B cell (primary cell): ENCODE measurements at regions not wholly inside any gene's neighbourhood (a gene's known extent, or its start where the extent isn't known, plus 50 kb on each side); places are given as distances from the start of the nearest gene placed in this dataset.

Experiments used
- ATAC-seq: fragments of 200-7000 bp; cut with Tn5 transposase; one replicate; pipeline ENCODE4 v1.10.0; 2021; ENCODE audit warnings: low read depth, mild to moderate bottlenecking, moderate number of reproducible peaks, moderate library complexity
- CTCF ChIA-PET: fragments of 350-600 bp; sonication (Branson Sonifier 250); formaldehyde crosslinking; loops from one replicate; lab custom pipeline; 2021; ENCODE audit warnings: antibody characterized with exemption, inconsistent platforms; lab: Charles Lee
- POLR2A ChIA-PET: fragments of 350-600 bp; sonication (Branson Sonifier 250); formaldehyde crosslinking; loops from one replicate; lab custom pipeline; 2021; ENCODE audit warnings: antibody characterized with exemption; lab: Charles Lee
- DNase-seq: peaks from one replicate; pipeline ENCODE4 v3.0.0; 2013
- H2AFZ ChIP-seq: 2 replicates; pipeline ENCODE4 v1.6.1; 2012; ENCODE audit warnings: mild to moderate bottlenecking, low read depth, low read length; ENCODE audit not compliant: insufficient read depth, poor library complexity, severe bottlenecking
- H3K27ac ChIP-seq, 2 donors: 1 replicate in 1 of 2; 2 replicates in 1 of 2; pipeline ENCODE4 v1.5.1; 2012 to 2013; ENCODE audit warnings: low read length in 2 of 2, mild to moderate bottlenecking in 2 of 2, moderate library complexity in 1 of 2
- H3K27me3 ChIP-seq, 4 experiments: fragments of 200-600 bp in 1 of 4; sonication (generic) in 1 of 4; replicated peaks in 1 of 4; 1 replicate in 2 of 4; 2 replicates in 2 of 4; pipeline versions ENCODE4 v1.6.1 to v1.7.0; 2013 to 2016; ENCODE audit warnings: low read length in 3 of 4, mild to moderate bottlenecking in 2 of 4, mixed read lengths in 1 of 4, moderate library complexity in 1 of 4; ENCODE audit not compliant: insufficient read depth in 4 of 4, control insufficient read depth in 3 of 4; ENCODE audit errors: control extremely low read depth in 1 of 4
- H3K36me3 ChIP-seq, 2 experiments: replicated peaks in 1 of 2; 1 replicate in 1 of 2; 2 replicates in 1 of 2; pipeline versions ENCODE4 v1.6.1 to v1.7.1; 2013; ENCODE audit warnings: low read length in 1 of 2; ENCODE audit not compliant: insufficient read depth in 2 of 2, control insufficient read depth in 1 of 2; ENCODE audit errors: control extremely low read depth in 1 of 2, extremely low read depth in 1 of 2
- H3K4me1 ChIP-seq, 2 donors: fragments of 200-600 bp in 1 of 2; sonication (generic) in 1 of 2; 1 replicate in 1 of 2; 2 replicates in 1 of 2; pipeline versions ENCODE4 v1.5.1 to v1.6.1; 2013 to 2017; ENCODE audit warnings: low read length in 2 of 2; ENCODE audit not compliant: control insufficient read depth in 2 of 2, insufficient read depth in 2 of 2
- H3K4me2 ChIP-seq: replicated peaks from 2 replicates; pipeline ENCODE3; 2012; ENCODE audit warnings: mild to moderate bottlenecking, low read depth, low read length; ENCODE audit not compliant: poor library complexity, severe bottlenecking
- H3K4me3 ChIP-seq, 5 experiments: fragments of 200-600 bp in 1 of 5; sonication (generic) in 1 of 5; 1 replicate in 3 of 5; 2 replicates in 2 of 5; pipeline versions ENCODE4 v1.5.1 to v1.7.0; 2011 to 2016; ENCODE audit warnings: low read length in 4 of 5, mild to moderate bottlenecking in 4 of 5, low read depth in 2 of 5, control low read depth in 1 of 5, moderate library complexity in 1 of 5; ENCODE audit not compliant: insufficient read depth in 1 of 5; ENCODE audit errors: control extremely low read depth in 1 of 5, extremely low read depth in 1 of 5
- H3K79me2 ChIP-seq: fragments of 200-600 bp; sonication (generic); one replicate; pipeline ENCODE4 v1.6.0; 2016; ENCODE audit warnings: low read length; ENCODE audit not compliant: control insufficient read depth, insufficient read depth
- H3K9ac ChIP-seq: fragments of 200-600 bp; sonication (generic); 2 replicates; pipeline ENCODE4 v1.6.1; 2017; ENCODE audit warnings: mild to moderate bottlenecking, low read length, moderate library complexity
- H3K9me3 ChIP-seq, 3 donors: one replicate each; pipeline versions ENCODE4 v1.6.1 to v1.7.1; 2013; ENCODE audit warnings: low read length in 2 of 3; ENCODE audit not compliant: control insufficient read depth in 2 of 3, insufficient read depth in 1 of 3; ENCODE audit errors: control extremely low read depth in 1 of 3
- H4K20me1 ChIP-seq: 2 replicates; pipeline ENCODE4 v1.6.0; 2012; ENCODE audit warnings: mild to moderate bottlenecking, low read length; ENCODE audit not compliant: insufficient read depth, control insufficient read depth, poor library complexity, severe bottlenecking
- H3K27ac Mint-ChIP-seq: one replicate; pipeline ENCODE4 v1.8.0; 2021; ENCODE audit warnings: mixed read lengths
- H3K27me3 Mint-ChIP-seq: one replicate; pipeline ENCODE4 v1.8.0; 2021; ENCODE audit warnings: mixed read lengths
- H3K4me1 Mint-ChIP-seq: one replicate; pipeline ENCODE4 v1.8.0; 2021; ENCODE audit warnings: mixed read lengths
- H3K4me3 Mint-ChIP-seq: one replicate; pipeline ENCODE4 v1.8.0; 2021; ENCODE audit warnings: mixed read lengths
- H3K9me3 Mint-ChIP-seq: one replicate; pipeline ENCODE4 v1.8.0; 2022; ENCODE audit warnings: mixed read lengths; ENCODE audit not compliant: insufficient read depth
- CTCF ChIP-seq: fragments of 200-600 bp; IDR thresholded peaks from one replicate; pipeline ENCODE4 v1.8.0; 2022; ENCODE audit warnings: antibody characterized with exemption, mild to moderate bottlenecking
- EZH2 ChIP-seq: IDR thresholded peaks from 2 replicates; pipeline ENCODE4 v1.6.1; 2012; ENCODE audit warnings: borderline replicate concordance, low read depth, mild to moderate bottlenecking, moderate library complexity, low read length; ENCODE audit not compliant: insufficient read depth, poor library complexity, severe bottlenecking
- WGBS: methylation state at CpG from one replicate; pipeline ENCODE4 v1.1.5; 2013; ENCODE audit warnings: missing lambda C conversion rate; ENCODE audit not compliant: insufficient coverage; 5-methylcytosine and 5-hydroxymethylcytosine counted together
- intact Hi-C: fragments of 100-400 bp; cut with micrococcal nuclease; formaldehyde crosslinking; loops from one replicate; pipeline ENCODE4 v1.10.0; 2022

DNA sequence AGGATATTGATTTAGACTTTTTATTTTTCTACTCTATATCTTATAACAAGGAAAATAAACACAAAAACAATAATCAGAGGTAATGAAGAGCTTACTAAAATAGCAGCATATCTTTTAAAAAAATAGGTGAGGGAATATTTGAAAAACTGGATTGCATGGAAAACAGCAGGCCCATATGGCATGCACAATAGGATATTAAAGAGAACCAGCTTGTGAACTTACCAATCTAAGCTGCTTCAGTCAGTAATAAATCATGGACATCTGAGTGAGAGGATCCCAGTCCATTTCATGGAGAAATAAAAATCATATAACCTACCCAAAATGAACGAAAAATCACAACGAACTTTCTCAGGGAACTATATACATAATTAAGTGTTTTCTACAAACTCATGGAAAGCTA lies 634.6 kb downstream of the ADCYAP1 start:
- TF ChIP-seq CTCF (no peak), EZH2 (no peak)
- WGBS: no CpG with 5 or more reads among the region's 2 CpGs
- Histone ChIP-seq H3K9ac (no peak overlapping the region), H3K79me2 (no peaks in the 10 kb centered on the region), H3K4me2 (no peak overlapping the region), H3K4me1 (no peaks in the 10 kb centered on the region), H3K9me3 (peaks cover 0 to 3% (median 0%) of the 10 kb centered on the region in 3 donors), H2AFZ (no peak overlapping the region), H3K36me3 (no peaks in the 10 kb centered on the region), H3K27me3 (no peaks in the 10 kb centered on the region), H4K20me1 (no peaks in the 10 kb centered on the region), H3K27ac (no peak overlapping the region), H3K4me3 (no peak overlapping the region)
- Mint-ChIP-seq H3K9me3 (peaks cover 2% of the 10 kb centered on the region), H3K4me3 (no peak overlapping the region), H3K4me1 (no peaks in the 10 kb centered on the region), H3K27ac (no peak overlapping the region), H3K27me3 (no peaks in the 10 kb centered on the region)
- ATAC-seq (no peak), DNase-seq (no peak)
- intact Hi-C loops: no loop called here
- ChIA-PET CTCF (no interaction called here), POLR2A (no interaction called here)

GRCh38 chr18:1541478-1541877 lies 636.8 kb downstream of the ADCYAP1 start:
- Mint-ChIP-seq H3K9me3 (no peaks in the 10 kb centered on the region), H3K27ac (no peak overlapping the region), H3K4me3 (no peak overlapping the region), H3K4me1 (no peaks in the 10 kb centered on the region), H3K27me3 (no peaks in the 10 kb centered on the region)
- Histone ChIP-seq H3K27ac (no peak overlapping the region), H3K4me3 (no peak overlapping the region), H3K4me2 (no peak overlapping the region), H3K27me3 (no peaks in the 10 kb centered on the region), H3K36me3 (no peaks in the 10 kb centered on the region), H3K9me3 (peaks cover 0 to 3% (median 0%) of the 10 kb centered on the region in 3 donors), H2AFZ (no peak overlapping the region), H3K9ac (no peak overlapping the region), H3K4me1 (no peaks in the 10 kb centered on the region), H3K79me2 (no peaks in the 10 kb centered on the region), H4K20me1 (no peaks in the 10 kb centered on the region)
- DNase-seq (no peak), ATAC-seq (no peak)
- 94% methylated on average over 7 of the region's 8 CpGs for WGBS
- intact Hi-C loops: no loop called here
- POLR2A ChIA-PET: no interaction called here
- CTCF ChIA-PET: interaction anchor here (0.6 kb wide), 1 partner anchor 701 kb away, joined by 3 read pairs; no protein-coding TSS in a partner anchor
- TF ChIP-seq CTCF (no peak), EZH2 (no peak)
